Hepatocyte (in vitro differentiated cells): ENCODE measurements at regions not wholly inside any gene's neighbourhood (a gene's known extent, or its start where the extent isn't known, plus 50 kb on each side); places are given as distances from the start of the nearest gene placed in this dataset.

Experiments
- EZH2 ChIP-seq: fragments of 200-600 bp; sonication (generic); IDR thresholded peaks from 2 replicates; pipeline ENCODE4 v1.6.1; 2016; ENCODE audit warnings: antibody characterized with exemption, mild to moderate bottlenecking, borderline replicate concordance
- EZH2phosphoT487 ChIP-seq: fragments of 200-600 bp; sonication (generic); IDR thresholded peaks from one replicate; pipeline ENCODE4 v1.6.1; 2018; ENCODE audit warnings: antibody characterized with exemption, mild to moderate bottlenecking, low read depth, moderate library complexity; ENCODE audit not compliant: unreplicated experiment, severe bottlenecking
- TF ChIP-seq, protein P1 (sequence below): fragments of 200-600 bp; sonication (generic); IDR thresholded peaks from 2 replicates; pipeline ENCODE4 v1.5.1; 2016; ENCODE audit warnings: antibody characterized with exemption, mild to moderate bottlenecking; ENCODE audit not compliant: poor library complexity

DNA sequence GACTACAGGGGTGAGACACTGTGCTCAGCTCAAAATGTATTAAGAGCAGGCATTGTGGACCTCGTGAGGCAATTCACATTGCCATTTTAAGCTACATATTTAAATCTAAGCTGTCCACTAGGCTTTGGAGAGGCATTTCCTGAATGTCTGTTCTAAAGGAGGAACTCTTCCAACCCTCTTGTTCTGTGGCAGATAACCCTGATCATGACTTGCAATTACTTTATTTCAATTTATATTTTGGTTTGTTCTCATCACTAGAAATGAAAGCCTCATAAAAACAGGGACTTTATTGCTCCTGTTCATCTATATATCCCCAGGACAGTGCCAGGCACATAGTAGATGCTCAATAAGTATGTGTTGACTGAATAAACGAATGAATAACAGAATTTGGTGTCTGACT is 84.0 kb upstream of the SALL4 start:
- TF ChIP-seq, protein P1, sequence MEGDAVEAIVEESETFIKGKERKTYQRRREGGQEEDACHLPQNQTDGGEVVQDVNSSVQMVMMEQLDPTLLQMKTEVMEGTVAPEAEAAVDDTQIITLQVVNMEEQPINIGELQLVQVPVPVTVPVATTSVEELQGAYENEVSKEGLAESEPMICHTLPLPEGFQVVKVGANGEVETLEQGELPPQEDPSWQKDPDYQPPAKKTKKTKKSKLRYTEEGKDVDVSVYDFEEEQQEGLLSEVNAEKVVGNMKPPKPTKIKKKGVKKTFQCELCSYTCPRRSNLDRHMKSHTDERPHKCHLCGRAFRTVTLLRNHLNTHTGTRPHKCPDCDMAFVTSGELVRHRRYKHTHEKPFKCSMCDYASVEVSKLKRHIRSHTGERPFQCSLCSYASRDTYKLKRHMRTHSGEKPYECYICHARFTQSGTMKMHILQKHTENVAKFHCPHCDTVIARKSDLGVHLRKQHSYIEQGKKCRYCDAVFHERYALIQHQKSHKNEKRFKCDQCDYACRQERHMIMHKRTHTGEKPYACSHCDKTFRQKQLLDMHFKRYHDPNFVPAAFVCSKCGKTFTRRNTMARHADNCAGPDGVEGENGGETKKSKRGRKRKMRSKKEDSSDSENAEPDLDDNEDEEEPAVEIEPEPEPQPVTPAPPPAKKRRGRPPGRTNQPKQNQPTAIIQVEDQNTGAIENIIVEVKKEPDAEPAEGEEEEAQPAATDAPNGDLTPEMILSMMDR: no peak
- TF ChIP-seq EZH2: no peak
- no peak for TF ChIP-seq EZH2phosphoT487
